ENCODE measurements at regions not wholly inside any gene's neighbourhood (a gene's known extent, or its start where the extent isn't known, plus 50 kb on each side); places are given as distances from the start of the nearest gene placed in this dataset.

DNA sequence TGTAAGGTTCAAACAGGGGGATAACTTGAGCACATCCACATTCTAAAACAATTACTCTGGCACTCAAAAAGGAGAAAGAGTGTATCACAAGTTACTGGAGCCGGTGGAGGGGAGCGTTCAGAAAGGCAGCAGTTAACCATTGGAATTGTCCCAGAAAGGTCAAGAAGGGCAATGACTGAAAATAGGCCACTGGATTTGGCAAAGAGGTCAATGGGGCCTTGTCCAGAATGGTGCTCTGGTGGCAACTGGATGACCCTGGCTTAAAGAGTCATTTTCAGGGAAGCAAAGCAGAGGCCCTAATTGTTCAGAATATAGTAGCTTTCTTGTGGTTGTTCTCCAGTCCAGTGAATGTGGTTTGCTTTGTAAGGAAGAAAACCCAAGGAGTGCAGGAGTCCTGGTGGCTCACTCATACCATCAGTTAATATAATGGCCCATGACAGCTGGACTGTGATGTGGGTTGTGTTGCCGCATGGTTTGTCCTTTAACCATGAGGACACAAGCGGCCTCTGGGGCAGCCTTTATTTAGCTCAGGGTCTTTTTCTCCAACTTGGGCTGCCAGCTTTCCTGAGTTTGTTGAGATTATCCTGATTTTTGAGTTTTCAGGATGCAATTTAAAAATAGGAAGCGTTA is 142.8 kb upstream of the PELI2 start:
- TF ChIP-seq, protein P1, sequence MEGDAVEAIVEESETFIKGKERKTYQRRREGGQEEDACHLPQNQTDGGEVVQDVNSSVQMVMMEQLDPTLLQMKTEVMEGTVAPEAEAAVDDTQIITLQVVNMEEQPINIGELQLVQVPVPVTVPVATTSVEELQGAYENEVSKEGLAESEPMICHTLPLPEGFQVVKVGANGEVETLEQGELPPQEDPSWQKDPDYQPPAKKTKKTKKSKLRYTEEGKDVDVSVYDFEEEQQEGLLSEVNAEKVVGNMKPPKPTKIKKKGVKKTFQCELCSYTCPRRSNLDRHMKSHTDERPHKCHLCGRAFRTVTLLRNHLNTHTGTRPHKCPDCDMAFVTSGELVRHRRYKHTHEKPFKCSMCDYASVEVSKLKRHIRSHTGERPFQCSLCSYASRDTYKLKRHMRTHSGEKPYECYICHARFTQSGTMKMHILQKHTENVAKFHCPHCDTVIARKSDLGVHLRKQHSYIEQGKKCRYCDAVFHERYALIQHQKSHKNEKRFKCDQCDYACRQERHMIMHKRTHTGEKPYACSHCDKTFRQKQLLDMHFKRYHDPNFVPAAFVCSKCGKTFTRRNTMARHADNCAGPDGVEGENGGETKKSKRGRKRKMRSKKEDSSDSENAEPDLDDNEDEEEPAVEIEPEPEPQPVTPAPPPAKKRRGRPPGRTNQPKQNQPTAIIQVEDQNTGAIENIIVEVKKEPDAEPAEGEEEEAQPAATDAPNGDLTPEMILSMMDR (IDR thresholded peaks at IDR 0.05; ENCODE audit: low read depth, low read length): no peak
- no peak overlapping the region for H3K4me3 ChIP-seq (ENCODE audit: low read depth, low read length)

DNA sequence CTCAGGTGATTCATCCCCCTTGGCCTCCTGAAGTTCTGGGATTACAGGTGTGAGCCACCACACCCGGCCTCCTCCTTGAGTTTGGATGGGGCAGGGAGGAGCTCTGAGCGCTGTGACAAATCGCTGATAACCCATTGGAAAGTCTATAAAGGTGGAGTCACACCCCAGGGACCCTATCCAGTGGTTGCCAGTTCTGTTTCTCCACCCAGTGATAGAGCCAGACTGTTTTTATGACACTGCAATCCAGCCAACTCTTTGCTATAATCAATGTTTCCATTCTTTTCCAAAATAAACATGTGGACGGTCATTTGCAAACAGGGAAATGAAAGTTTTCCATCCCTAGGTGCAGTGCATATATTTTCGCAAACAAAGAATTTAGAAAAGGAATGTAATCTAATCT is 142.0 kb upstream of the PELI2 start:
- TF ChIP-seq, protein P1 (IDR thresholded peaks at IDR 0.05; ENCODE audit: low read depth, low read length): no peak
- no peak overlapping the region for H3K4me3 ChIP-seq (ENCODE audit: low read depth, low read length)

DNA sequence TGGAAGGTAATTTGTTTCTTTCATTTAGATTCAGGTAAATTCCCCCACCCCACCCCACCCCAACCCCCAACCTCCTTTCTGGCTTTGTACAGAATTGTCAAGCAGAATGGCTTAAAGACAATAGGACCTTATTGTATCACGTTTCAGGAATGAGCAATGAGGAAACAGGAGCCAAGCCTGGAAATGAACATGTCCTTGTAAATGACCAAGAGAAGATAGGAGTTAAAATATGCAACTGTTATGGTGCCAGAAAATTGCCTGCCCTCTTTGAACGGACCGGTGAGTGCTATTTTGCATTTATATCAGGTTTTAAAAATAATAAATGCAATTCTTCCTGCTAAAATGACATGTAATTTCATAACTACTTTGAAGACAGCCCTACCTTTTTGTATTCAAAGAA is 141.6 kb upstream of the PELI2 start:
- H3K4me3 ChIP-seq (ENCODE audit: low read depth, low read length): no peak overlapping the region
- TF ChIP-seq, protein P1 (IDR thresholded peaks at IDR 0.05; ENCODE audit: low read depth, low read length): no peak

DNA sequence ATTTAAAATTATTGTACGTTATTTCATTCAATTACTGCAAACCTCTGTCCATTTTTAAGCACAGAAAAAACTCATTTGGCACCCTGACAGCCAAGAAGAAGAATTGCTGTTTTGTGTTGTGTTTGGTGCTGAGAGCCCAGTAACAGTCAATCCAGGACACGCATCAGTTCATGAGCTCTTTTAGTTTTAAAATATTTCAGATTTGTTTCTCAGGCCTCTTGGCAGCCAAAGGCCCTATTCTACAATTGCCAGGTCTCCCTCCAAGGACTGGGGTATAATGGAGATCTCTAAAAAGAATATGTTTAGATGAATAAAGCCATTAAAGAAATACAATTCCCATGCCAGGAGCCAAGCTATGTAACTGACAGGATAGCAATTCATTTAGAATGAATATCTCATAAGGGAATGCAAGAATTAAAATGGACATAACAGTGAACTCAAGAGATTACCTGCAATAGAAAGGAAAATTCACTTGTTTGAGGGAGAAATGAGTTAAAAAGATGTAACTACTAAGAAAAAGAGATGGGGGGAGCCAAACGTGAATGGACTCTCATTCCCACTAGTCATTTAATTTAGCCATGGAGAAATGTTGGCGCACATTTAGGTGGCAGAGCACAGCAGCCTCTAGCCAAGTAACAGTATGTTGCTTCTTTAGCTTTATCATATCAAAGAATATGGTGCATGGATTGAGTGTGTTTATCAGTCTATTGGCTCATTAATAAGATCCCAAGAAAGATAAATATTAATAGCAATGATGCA is 140.6 kb upstream of the PELI2 start:
- H3K4me3 ChIP-seq (ENCODE audit: low read depth, low read length): no peak overlapping the region
- TF ChIP-seq, protein P1 (IDR thresholded peaks at IDR 0.05; ENCODE audit: low read depth, low read length): no peak

DNA sequence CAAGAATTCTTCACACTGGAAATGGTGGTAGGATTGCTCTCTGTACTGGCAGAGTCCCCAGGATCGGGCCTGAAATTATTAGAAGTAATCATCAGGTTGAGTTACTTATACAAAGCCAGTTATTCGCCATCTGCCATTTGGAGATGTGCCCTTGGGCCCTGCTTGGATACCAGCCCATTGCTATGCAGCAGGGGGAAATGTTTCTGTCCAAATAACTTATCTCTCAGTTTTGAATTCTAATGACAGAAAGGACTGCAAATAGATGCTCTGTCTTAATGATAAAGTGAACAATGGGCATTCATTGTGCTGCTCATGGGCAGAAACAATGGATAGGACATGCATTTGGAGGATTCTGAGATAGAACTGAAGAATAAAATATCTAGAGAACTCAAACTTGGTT is 139.1 kb upstream of the PELI2 start:
- TF ChIP-seq, protein P1 (IDR thresholded peaks at IDR 0.05; ENCODE audit: low read depth, low read length): no peak
- no peak overlapping the region for H3K4me3 ChIP-seq (ENCODE audit: low read depth, low read length)

DNA sequence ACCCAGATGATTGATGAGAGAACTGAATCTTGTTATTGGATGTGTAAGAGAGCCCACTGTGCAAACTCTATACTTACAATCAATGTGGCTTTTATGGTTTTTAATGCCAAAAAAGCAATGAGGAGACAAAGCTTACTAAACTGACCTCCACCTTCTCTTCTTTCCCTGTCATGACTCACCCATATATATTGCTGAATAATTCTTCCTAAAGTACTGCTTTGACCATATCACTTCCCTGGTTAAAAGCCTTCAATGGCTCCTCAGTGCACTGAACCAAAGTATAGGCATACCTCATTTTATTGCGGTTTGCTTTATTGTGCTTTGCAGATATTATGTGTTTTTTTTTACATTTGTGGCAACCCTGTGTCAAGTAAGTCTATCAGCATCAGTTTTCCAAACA is 138.4 kb upstream of the PELI2 start:
- H3K4me3 ChIP-seq (ENCODE audit: low read depth, low read length): no peak overlapping the region
- TF ChIP-seq, protein P1 (IDR thresholded peaks at IDR 0.05; ENCODE audit: low read depth, low read length): no peak

DNA sequence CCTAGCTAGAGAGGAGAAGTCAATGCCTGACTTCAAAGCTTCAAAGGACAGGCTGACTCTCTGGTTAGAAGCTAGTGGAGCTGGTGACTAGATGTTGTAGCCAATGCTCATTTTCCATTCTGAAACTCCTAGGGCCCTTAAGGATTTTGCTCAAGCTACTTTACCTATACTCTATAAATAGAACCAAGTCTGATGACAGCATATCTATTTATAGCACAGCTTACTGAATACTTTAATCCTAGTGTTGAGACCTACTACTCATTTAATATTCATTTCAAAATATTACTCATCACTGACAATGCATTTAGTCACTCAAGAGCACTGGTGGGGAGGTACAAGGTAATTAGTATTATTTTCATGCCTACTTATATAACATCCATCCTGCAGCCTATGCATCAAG is 137.2 kb upstream of the PELI2 start:
- H3K4me3 ChIP-seq (ENCODE audit: low read depth, low read length): no peak overlapping the region
- TF ChIP-seq, protein P1 (IDR thresholded peaks at IDR 0.05; ENCODE audit: low read depth, low read length): no peak
